ENCODE measurements at regions not wholly inside any gene's neighbourhood (a gene's known extent, or its start where the extent isn't known, plus 50 kb on each side); places are given as distances from the start of the nearest gene placed in this dataset.
A peak's percentile ranks its signal among the peaks of the same experiment; 100 is the strongest.

DNA sequence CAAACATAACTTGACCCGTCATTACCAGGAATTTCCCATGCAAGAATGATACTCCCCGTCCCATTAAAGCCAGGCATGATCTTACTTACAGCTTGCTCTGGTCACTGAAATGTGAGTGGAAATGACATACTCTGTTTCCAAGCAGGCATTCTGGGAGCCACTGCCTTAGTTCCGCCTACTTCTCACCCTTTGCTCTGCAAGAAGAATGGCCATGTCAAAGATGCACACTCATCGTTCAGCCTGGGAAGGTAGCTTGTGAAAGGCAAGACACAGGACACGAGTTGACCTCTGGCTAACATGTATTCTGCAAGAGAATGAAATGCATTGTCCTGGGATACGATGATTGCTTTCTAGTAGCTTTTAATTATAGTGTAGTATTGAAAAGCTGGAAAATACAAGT is 1144.4 kb downstream of the NLGN4X start:
- no peak for DNase-seq (ENCODE audit: low spot score)

DNA sequence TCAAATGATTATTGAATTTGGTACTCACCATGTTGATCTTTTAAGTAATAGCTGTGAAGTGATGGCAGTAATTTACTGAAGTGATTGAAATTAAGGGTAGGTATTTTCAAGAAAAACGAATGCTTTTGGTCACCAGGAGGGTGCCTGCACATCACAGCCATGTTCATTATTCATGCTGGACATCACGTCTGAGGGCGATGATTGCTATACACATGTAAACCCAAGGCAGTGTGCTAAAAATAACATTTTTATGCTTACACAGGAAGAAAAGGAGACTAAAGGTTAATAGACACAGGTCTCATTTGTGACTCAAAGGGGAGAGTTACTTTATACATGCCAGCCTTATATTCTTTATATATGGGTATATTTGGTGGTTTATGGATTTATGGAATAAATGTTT is 1146.0 kb downstream of the NLGN4X start:
- DNase-seq (ENCODE audit: low spot score), result no peak

DNA sequence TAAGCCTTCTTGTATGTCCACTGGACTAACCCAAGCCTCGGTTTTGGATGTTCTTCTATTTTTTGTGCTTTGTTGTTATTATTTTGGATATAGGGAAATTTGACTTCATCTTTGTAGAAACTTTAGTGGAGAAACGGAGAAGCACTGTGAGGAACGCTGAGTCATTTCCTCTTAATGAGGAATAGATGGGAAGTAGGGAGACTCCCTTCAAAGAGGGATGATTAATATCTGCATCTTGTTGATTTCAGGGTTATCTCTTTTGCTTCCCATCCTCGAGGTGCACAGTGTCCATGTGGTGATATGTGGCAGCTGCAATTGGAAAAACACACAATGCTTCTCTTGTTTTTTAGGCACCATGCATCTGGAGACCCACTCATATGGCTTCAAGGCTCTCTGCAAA is 1147.9 kb downstream of the NLGN4X start:
- no peak for DNase-seq (ENCODE audit: low spot score)

DNA sequence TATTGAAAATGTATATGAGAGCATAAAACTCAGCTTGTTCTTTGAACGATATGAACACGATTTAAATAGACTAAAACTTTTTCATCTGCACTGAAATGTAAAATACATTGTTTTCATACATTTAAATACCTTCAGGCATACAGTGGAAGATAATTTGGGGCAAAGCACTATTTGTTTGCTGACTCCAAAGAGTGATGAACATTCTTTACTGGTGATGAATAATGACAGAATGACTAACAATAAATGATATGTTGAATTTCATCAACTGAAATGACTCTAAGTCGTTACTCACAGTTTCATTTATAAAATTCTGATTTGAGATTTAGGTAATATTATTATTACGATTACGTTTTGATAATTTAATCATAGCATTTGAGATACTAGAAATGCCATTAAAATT is 1160.1 kb downstream of the NLGN4X start:
- no peak for DNase-seq (ENCODE audit: low spot score)

DNA sequence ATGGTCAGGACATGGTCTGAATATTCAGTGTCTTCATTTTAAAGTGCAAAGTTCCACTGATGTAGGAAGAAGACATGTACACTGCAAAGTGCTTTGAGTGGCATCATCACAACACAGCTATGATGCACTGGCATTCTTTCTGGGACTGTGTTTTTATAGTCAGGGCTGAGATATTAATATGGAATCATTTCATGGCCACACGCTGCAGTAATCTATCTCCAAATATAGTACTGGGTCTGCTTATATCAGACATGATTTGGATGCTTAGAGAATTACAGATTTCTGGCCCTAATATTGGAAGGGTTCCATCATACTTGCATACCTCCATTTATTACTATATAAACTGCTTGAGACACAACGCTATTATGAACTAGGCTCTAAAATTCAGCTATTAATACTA is 1170.9 kb downstream of the NLGN4X start:
- no peak for DNase-seq (ENCODE audit: low spot score)

DNA sequence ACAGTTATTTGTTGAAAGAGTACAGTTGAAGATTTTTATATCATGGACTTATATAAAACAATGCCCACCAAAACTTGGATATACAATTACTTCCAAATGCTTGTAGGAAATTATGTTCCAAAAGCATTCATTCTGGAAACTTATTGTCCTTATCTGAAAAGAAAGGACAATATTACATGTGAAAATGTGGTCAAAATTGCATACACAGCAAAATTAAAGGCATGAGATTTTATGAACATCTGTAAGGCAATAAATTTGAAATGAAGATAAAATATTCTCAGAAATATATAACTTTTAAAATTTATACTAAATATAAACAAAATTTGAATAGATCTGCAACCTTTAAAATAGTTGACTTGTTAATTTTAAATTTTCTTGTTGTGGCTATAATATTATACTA is 1173.8 kb downstream of the NLGN4X start:
- no peak for DNase-seq (ENCODE audit: low spot score)

DNA sequence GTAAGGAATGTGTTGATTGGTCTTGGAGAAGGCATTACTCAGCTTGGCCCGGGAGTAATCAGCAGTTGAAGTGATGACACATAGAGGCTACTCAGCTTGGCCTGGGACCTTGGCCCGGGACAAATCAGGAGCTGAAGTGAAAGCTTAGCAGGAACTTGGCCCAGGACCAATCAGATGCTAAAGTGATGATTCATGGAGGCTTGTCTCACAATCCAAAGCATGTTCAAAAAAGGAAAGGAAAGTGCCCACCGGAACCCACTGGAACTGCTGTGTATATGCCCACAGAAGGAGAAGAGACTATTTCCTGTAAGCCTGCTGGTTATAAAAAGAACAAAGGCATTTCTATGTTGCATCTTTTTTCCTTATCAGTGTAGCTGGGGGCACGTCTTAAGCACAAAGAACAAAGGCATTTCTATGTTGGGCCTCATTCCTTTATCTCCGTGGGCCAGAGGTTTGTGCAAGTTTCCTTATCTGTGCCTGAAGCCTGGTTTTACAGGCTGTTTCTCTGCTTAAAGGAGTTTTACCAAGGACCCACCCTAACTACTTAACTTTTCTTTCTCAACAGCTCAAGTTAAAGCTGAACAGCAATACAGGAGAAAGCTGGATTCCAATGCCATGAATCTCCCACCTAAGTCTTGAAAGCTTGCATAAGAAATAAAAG is 1176.7 kb downstream of the NLGN4X start:
- DNase-seq (ENCODE audit: low spot score), result peak; percentile 55

DNA sequence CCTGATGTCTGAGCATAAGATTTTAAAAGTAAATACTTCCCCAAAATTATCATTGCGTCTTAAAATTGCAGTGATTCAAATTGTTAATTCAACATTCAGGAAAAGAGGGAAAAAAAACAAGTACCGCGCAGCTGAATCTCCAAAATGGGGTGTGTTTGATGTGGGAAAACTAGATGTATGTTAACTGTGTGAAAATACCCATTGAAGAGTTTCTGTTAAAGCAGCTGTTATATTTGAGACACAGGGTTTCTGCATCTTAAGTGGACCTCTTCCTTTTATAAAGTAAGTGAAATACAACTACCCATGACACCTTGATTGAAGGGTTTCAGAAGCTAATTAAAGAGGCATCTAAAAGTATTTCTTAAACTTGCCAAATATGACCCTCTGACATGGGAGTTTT is 1186.1 kb downstream of the NLGN4X start:
- DNase-seq (ENCODE audit: low spot score), result no peak

DNA sequence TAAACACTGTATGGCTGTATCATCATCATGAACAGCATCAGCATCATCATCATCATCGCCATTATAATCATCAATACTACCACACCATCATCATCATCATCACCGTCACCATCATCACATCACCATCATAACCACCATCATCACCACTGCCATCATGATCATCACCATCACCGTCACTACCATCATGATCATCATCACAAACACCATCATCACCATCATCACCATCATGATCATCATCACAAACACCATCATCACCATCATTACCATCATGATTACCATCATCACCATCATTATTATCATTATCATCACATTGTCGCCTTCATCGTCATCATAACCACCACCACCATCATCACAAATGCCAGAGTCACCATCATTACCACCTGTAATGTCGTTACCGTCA is 1196.9 kb downstream of the NLGN4X start:
- no peak for DNase-seq (ENCODE audit: low spot score)

DNA sequence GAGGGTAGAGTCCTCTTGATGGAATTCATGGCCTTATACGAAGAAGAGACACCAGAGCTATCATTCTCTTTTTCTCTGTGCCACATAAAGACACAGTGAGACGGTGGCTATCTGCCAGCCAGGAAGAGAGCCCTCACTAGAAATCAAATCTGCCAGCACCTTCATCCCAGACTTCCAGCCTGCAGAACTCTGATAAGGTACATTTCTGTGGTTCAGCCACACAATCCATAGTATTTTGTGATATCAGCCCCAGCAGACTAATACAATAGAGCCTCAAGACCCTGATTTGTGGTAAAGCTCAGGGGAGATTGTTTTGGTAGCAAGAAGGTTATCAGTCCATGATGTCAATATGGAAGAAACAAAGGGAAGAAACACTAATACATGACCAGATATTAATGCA is 1213.2 kb downstream of the NLGN4X start:
- no peak for DNase-seq (ENCODE audit: low spot score)

DNA sequence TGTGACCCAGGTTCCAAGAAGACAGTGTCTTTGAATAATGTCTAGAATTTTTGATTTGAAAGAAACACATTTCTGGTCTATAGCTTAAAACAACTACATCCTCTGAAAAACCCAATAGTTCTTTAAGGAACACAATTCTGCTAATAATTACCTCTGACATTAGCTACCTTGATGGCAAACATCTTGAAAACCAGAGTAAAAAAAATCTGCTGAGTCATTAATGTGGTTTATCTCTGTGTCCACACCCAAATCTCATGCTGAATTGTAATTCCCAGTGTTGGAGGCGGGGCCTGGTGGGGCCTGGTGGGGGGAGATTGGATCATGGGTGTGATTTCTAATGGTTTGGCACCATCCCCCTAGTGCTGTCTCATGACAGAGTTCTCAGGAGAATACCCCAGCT is 1233.8 kb downstream of the NLGN4X start:
- no peak for DNase-seq (ENCODE audit: low spot score)

DNA sequence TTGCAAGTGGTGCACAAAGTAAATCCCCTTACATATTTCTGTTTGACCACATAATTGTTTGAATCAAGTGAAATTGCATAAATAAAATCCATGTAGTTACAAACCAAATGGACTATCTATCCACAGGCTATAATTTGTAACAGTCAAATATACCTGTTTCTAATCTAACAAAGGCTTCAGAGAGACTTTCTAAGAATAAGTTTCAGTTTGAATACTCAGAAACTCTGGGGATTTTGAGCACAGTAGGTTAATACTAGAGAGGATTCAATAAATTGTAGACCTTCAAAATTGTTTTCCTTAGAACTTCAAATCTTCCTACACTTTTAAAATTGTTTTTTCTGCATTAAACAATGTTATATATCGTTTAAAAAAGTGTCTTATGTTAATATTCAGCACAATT is 1250.1 kb downstream of the NLGN4X start:
- DNase-seq (ENCODE audit: low spot score), result no peak

DNA sequence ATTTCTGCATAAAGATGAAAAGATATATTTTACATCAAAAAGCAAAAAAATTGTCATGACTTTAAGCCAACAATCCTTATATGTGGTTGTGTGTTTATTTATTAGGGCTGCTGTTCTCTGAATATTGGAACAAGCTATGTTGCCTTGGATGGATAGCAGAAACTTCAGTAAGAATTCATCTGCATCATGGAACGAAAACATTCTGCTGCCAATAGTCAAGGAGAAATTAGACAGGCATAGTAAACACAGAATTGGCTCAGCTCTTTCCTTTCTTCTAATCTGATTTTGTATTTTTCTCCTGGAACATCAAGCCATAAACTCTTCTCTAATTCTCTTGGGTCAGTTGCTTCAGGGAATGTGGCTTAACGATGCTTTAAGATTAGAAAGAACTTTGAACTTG is 1257.0 kb downstream of the NLGN4X start:
- DNase-seq (ENCODE audit: low spot score), result no peak

DNA sequence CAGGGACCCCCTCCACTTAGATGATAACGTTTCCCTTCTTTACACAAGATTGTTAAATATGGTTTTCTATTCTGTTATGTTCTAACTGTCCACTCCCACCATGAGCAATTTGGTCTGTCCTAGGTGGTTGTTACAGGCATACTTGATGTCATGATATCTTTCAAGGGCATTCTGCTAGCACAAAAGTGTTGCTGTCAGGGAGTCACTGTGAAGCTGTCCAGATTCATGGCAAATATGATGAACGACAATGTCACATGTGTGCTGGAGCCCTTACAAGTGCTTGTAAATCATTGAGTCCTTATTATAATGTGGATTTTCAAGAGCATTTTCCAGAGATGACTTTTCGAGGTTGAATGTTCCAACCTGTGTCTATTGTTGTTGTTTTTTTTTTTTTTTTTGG is 1250.7 kb upstream of the PRKX start:
- DNase-seq (ENCODE audit: low spot score), result no peak

DNA sequence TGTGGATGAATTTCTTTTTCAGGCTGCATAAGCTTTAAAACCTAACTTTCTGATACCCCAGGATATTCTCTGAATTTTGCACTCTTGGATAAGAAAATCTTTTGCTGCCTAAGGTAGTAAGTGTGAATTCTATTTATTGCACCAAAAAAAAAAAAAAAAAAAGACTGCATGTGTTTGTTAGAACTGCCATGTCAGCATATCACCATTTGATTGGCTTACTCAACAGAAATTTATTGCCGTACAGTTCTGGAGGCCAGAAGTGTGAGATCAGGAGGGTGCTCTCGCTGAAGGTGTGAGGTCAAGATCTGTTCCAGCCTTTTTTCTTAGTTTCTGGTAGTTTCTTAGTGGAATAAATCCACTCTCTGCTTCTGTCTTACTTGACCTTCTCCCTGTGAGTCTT is 1250.0 kb upstream of the PRKX start:
- DNase-seq (ENCODE audit: low spot score), result no peak

DNA sequence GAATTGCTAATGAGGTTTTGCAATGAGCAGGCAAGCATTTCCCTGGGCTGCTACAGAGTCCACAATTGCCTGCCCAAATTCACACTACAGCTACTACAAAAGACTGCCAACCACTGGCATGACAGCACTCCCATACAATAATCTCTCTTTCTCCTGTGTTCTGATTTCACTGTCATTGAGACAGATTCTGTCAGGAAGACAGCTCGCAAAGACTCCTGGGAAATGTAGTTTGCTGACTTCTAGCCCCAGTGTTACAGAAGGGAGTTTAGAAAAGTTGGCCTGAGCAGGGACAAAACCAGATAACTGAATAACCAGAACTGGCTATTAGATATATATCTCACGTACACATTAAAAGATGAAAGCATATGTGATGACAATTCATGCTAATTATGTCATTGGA is 1231.3 kb upstream of the PRKX start:
- no peak for DNase-seq (ENCODE audit: low spot score)

DNA sequence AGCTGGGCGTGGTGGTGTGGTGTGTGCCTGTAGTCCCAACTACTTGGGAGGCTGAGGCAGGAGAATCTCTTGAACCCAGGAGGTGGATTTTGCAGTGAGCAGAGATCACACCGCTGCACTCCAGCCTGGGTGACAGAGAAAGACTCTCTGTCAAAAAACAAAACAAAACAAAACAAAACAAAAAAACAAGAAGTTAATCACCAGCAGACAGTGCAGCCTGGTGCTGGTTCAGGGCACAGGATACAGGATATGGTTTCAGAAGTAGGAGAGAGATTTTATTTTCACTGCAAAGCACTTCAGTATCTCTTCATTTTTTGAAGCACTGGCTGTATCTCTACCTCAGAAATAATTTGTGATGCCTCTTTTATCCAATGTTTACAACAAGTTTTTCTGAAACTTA is 1222.9 kb upstream of the PRKX start:
- no peak for DNase-seq (ENCODE audit: low spot score)

DNA sequence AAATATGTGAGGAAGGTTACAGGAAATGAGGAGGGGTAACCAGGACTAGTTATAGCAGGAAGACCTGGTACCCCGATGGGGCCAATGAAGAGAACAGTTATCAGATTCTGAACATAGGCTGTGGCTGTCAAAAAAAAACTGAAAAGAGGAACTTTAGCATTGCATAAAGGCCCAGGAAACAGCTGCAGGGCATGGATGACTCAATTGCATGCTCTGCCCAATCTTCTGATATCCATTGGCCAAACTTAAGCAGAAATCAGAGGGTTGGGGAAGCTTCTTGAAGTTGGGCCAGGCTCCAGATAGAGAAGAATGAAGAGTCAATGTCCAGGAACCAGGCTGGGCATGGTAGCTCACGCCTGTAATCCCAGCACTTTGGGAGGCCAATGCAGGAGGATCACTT is 1222.4 kb upstream of the PRKX start:
- peak; percentile 49 for DNase-seq (ENCODE audit: low spot score)

DNA sequence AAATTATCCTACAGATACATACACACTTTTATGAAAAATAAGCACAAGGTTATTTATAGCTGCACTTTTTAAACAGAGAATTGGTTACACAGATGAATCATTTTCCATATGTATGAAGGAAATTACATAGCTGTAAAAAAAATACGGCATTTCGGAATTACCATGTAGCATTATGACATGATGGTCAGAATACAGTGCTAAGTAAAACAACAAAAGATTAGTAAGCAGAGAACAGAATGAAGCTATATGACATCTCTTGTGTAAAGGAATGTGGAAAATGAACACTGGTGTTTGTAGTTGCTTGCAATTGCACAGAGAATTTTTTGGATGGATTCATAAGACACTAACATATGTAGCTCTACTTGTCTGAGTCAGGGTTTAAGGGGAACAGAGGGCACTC is 1222.0 kb upstream of the PRKX start:
- no peak for DNase-seq (ENCODE audit: low spot score)

DNA sequence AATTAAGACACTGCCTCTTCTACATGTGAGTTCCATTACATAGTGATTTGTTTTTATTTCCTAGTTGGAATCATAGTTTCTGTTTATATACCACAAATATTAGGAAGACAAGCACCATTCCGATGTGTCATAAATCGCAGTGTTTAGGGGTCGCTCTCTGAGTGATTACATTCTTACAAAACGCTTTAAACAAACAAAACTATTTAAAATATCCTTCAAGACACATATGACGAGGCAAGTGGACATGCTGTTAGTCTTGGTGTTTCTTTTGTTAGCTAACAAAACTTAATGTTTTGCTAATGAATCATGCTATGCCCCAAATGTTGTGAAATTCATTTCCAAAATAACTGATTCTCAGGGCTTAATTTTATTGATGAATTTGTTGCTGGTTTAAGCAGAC is 1219.3 kb upstream of the PRKX start:
- DNase-seq (ENCODE audit: low spot score), result no peak

DNA sequence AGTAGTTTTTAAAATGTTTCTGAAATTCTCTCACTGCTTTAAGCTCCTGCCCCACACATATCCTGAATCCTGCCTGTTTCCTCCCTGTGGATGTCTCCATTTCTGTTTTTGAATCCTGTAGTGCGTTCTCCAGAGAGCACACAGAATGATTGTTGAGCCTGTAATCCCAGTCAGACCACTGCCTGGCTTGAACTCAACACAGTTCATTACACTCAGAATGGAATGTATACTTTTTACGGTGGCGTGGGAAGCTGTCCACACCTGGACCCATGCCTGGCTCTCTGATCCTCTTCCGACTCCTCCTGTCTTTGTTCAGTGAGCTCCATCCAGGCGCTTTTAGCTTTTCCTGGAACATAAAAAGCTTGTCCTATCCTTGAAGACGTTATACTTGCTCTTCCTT is 1217.0 kb upstream of the PRKX start:
- no peak for DNase-seq (ENCODE audit: low spot score)

DNA sequence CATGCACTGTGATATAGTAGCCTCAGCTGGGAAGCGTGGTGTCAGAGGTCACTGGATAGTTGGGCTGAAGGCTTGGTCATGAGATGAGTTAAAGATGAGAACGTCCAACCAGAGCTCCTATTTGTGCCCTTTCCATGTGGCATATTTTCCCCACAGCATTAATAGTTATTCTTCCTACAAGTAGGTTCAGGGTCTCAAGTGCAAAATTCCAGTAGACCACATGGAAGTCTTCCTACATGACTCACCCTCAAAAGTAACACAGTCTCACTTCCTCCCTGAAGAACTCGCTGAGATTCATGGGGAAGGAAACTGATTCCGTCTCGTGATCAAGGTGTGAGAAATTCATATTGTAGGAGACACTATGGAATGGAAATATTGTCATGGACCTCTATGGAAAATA is 1212.5 kb upstream of the PRKX start:
- no peak for DNase-seq (ENCODE audit: low spot score)

DNA sequence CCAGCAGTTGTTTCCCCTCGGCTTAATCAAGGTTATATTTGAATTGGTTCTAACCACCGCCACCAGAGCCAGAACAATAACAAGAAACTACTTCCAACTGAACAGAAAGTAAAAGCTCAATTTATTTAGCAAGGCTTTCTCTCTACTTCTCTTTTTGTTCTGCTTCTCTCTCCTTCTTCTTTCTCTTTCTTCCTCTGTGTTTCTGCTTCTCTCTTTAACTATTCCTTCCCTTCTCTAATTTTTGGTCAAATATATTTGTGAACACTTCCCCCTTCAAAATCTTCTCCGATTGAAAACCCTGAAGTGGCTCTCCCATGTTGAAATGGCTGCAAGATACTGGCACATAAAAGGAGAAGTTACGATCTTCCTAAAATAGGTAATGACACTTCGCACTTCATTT is 1195.9 kb upstream of the PRKX start:
- DNase-seq (ENCODE audit: low spot score), result peak; percentile 25

DNA sequence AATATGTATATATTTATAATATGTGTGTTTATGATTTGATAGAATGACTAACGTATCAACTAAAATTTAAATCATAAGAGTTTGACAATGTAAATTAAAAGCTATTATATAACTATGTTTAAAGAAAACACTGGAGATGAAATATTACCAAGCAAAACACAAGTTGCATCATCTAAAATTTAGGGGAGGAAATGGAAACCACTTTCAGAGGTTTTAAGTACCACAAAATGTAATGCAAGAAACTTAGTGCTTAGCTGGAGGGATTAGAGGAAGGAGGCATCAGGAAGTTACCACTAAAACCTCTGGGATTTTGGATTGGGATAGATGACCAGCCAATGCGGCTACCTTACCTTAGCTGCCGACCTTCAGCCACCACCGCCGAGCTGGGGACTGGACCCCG is 1192.1 kb upstream of the PRKX start:
- no peak for DNase-seq (ENCODE audit: low spot score)

DNA sequence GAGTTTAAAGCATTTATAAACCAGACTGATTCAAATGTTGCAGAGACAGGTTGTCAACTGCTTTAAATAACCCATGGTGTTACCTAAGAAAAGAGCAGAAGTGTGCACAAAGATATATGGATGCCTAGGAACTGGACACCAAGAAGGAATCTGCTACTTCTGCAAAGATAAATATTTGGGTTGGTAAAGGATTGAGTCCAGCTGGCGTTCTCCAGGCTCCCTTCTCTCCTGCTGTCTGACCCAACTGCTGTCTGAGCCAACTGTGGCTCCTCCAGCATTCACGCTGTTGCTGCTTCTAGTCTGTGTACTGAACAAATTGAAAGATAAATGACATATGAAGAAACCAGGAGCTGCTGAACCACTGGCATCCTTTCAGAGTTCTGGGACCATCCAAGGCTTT is 1167.8 kb upstream of the PRKX start:
- DNase-seq (ENCODE audit: low spot score), result peak; percentile 5
